Fibroblast of lung (primary cell): ENCODE measurements at regions not wholly inside any gene's neighbourhood (a gene's known extent, or its start where the extent isn't known, plus 50 kb on each side); places are given as distances from the start of the nearest gene placed in this dataset.

Source experiments
- DNase-seq, 2 donors: peaks; one replicate each; pipeline versions ENCODE4 v3.0.0 to v3.0.0-alpha.2; 2010; ENCODE audit warnings: low read depth in 2 of 2
- H2AFZ ChIP-seq: 2 replicates; pipeline ENCODE4 v1.5.1; 2012; ENCODE audit warnings: low read length, control low read depth, inconsistent platforms
- H3K27ac ChIP-seq: 2 replicates; pipeline ENCODE4 v1.5.1; 2011; ENCODE audit warnings: low read length, control low read depth; ENCODE audit not compliant: insufficient read depth
- H3K27me3 ChIP-seq: 2 replicates; pipeline ENCODE4 v1.5.1; 2011; ENCODE audit warnings: mild to moderate bottlenecking, low read length; ENCODE audit not compliant: control insufficient read depth, insufficient read depth
- H3K36me3 ChIP-seq: 2 replicates; pipeline ENCODE4 v1.5.1; 2011; ENCODE audit warnings: low read length; ENCODE audit not compliant: control insufficient read depth, insufficient read depth
- H3K4me1 ChIP-seq: 2 replicates; pipeline ENCODE4 v1.5.1; 2011; ENCODE audit warnings: low read length; ENCODE audit not compliant: control insufficient read depth, insufficient read depth; ENCODE audit errors: extremely low read depth
- H3K4me2 ChIP-seq: 2 replicates; pipeline ENCODE4 v1.5.1; 2011; ENCODE audit warnings: low read length, control low read depth; ENCODE audit not compliant: insufficient read depth; ENCODE audit errors: extremely low read depth
- H3K4me3 ChIP-seq, 4 experiments: fragments of 200-600 bp in 1 of 4; sonication (generic) in 1 of 4; replicated peaks in 1 of 4; 2 replicates each; pipeline ENCODE4 v1.5.1; 2011 to 2016; ENCODE audit warnings: low read length in 4 of 4, low read depth in 3 of 4, mild to moderate bottlenecking in 3 of 4, control low read depth in 2 of 4, inconsistent platforms in 1 of 4, mixed read lengths in 1 of 4; ENCODE audit not compliant: insufficient read depth in 1 of 4; ENCODE audit errors: control extremely low read depth in 1 of 4
- H3K79me2 ChIP-seq: 2 replicates; pipeline ENCODE4 v1.5.1; 2012; ENCODE audit warnings: mild to moderate bottlenecking, low read length, inconsistent platforms; ENCODE audit not compliant: control insufficient read depth, insufficient read depth
- H3K9ac ChIP-seq: 2 replicates; pipeline ENCODE4 v1.5.1; 2011; ENCODE audit warnings: mild to moderate bottlenecking, low read length, control low read depth; ENCODE audit not compliant: insufficient read depth
- H3K9me3 ChIP-seq: 2 replicates; pipeline ENCODE4 v1.5.1; 2012; ENCODE audit warnings: low read depth, low read length; ENCODE audit not compliant: control insufficient read depth, insufficient read depth
- H4K20me1 ChIP-seq: 2 replicates; pipeline ENCODE4 v1.5.1; 2011; ENCODE audit warnings: low read length; ENCODE audit not compliant: control insufficient read depth, insufficient read depth; ENCODE audit errors: extremely low read depth
- EZH2 ChIP-seq: IDR thresholded peaks from 2 replicates; pipeline ENCODE4 v1.5.1; 2012; ENCODE audit warnings: low read length, control low read depth, mild to moderate bottlenecking; ENCODE audit errors: missing control alignments
- TF ChIP-seq, protein P1 (sequence below), 2 donors: IDR thresholded peaks in 1 of 2; conservative IDR thresholded peaks in 1 of 2; 1 replicate in 1 of 2; 2 replicates in 1 of 2; pipeline ENCODE4 v1.5.1; 2011 to 2012; ENCODE audit warnings: low read length in 2 of 2, control low read depth in 1 of 2, inconsistent platforms in 1 of 2, low read depth in 1 of 2, mild to moderate bottlenecking in 1 of 2

DNA sequence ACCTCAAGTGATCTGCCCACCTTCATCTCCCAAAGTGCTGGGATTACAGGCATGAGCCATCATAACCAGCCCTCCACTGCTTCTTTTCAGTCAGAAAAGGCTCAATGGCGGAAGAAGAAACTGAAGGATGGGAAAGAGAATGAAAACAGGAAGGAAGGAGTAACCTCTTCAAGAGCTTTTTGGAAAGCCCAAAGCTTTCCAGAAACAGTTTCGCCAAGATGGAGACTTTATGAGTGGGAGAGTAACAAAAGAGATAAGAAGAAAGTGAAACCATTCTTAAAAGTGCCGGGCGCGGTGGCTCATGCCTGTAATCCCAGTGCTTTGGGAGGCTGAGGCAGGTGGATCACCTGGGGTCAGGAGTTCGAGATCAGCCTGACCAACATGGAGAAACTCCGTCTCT lies 62.7 kb upstream of the NBL1 start:
- no peaks in the 10 kb centered on the region for H3K79me2 ChIP-seq
- H4K20me1 ChIP-seq: no peaks in the 10 kb centered on the region
- H3K4me3 ChIP-seq: no peak overlapping the region
- no peak overlapping the region for H2AFZ ChIP-seq
- TF ChIP-seq, protein P1, sequence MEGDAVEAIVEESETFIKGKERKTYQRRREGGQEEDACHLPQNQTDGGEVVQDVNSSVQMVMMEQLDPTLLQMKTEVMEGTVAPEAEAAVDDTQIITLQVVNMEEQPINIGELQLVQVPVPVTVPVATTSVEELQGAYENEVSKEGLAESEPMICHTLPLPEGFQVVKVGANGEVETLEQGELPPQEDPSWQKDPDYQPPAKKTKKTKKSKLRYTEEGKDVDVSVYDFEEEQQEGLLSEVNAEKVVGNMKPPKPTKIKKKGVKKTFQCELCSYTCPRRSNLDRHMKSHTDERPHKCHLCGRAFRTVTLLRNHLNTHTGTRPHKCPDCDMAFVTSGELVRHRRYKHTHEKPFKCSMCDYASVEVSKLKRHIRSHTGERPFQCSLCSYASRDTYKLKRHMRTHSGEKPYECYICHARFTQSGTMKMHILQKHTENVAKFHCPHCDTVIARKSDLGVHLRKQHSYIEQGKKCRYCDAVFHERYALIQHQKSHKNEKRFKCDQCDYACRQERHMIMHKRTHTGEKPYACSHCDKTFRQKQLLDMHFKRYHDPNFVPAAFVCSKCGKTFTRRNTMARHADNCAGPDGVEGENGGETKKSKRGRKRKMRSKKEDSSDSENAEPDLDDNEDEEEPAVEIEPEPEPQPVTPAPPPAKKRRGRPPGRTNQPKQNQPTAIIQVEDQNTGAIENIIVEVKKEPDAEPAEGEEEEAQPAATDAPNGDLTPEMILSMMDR (conservative IDR thresholded peaks at IDR 0.05 in 1 of 2, IDR thresholded peaks at IDR 0.05 in 1 of 2; ENCODE audit: low read depth in 1 of 2, low read length in 2 of 2): no peak
- TF ChIP-seq EZH2: no peak
- H3K9ac ChIP-seq: no peak overlapping the region
- H3K9me3 ChIP-seq: no peaks in the 10 kb centered on the region
- no peak overlapping the region for H3K27ac ChIP-seq
- no peaks in the 10 kb centered on the region for H3K36me3 ChIP-seq
- H3K4me1 ChIP-seq: no peaks in the 10 kb centered on the region
- peaks cover 3% of the 10 kb centered on the region for H3K27me3 ChIP-seq
- no peak overlapping the region for H3K4me2 ChIP-seq
- no peak for DNase-seq

DNA sequence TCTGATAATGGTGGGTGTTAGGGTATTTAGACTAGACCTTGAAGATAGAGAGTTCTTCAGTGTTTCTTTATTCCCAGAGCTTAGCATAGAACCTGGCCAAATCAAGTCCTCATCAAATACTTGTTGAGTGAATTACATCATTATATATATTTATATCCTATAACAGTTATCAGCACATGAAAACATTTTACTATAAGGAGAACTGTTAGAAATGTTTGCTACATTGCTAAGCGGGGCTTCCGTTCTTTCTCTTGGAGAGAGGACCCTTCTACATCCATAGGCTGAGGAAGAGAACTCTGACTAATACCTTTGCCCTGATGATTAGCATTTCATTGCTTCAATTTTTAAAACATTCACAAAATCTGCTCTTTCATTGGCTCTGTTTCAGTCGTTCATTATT lies 66.5 kb upstream of the NBL1 start:
- no peak for TF ChIP-seq EZH2
- TF ChIP-seq, protein P1 (conservative IDR thresholded peaks at IDR 0.05 in 1 of 2, IDR thresholded peaks at IDR 0.05 in 1 of 2; ENCODE audit: low read depth in 1 of 2, low read length in 2 of 2): no peak
- no peaks in the 10 kb centered on the region for H4K20me1 ChIP-seq
- no peak overlapping the region for H3K4me3 ChIP-seq
- DNase-seq: no peak
- no peaks in the 10 kb centered on the region for H3K36me3 ChIP-seq
- H3K9me3 ChIP-seq: no peaks in the 10 kb centered on the region
- peaks cover 3% of the 10 kb centered on the region for H3K27me3 ChIP-seq
- H3K9ac ChIP-seq: no peak overlapping the region
- no peak overlapping the region for H3K27ac ChIP-seq
- H3K79me2 ChIP-seq: no peaks in the 10 kb centered on the region
- H3K4me1 ChIP-seq: no peaks in the 10 kb centered on the region
- no peak overlapping the region for H3K4me2 ChIP-seq
- no peak overlapping the region for H2AFZ ChIP-seq

DNA sequence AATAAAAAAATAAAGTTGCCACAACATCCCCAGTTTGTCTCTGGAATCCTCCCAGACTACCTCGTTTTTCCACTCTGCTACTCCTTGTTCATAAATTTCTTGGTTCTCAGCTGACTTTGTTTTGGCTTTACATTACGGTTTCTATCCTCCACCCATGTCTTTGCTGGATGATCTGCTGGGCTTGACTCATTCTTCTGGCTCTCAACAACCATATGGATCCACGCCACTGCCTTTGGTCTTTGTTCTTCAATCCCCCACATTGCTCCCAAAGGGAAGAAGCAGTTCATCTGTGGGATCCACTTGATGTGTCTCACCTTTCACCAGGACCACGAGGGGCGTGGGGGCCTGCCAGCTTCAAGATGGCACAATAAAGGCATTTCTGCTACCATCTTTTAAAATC lies 67.1 kb upstream of the NBL1 start:
- no peak overlapping the region for H3K27ac ChIP-seq
- DNase-seq: peak; percentile 31 to 33

More for the DNA sequence above, 67.1 kb upstream of the NBL1 start:
- peaks cover 3% of the 10 kb centered on the region for H3K27me3 ChIP-seq
- H3K9ac ChIP-seq: no peak overlapping the region
- H3K4me1 ChIP-seq: no peaks in the 10 kb centered on the region
- H3K4me3 ChIP-seq: no peak overlapping the region
- no peaks in the 10 kb centered on the region for H3K9me3 ChIP-seq
- H4K20me1 ChIP-seq: no peaks in the 10 kb centered on the region
- H3K79me2 ChIP-seq: no peaks in the 10 kb centered on the region
- H3K4me2 ChIP-seq: no peak overlapping the region
- H2AFZ ChIP-seq: no peak overlapping the region
- TF ChIP-seq, protein P1 (conservative IDR thresholded peaks at IDR 0.05 in 1 of 2, IDR thresholded peaks at IDR 0.05 in 1 of 2; ENCODE audit: low read depth in 1 of 2, low read length in 2 of 2): no peak
- no peak for TF ChIP-seq EZH2
- no peaks in the 10 kb centered on the region for H3K36me3 ChIP-seq
